HG03354 (cell line): ENCODE measurements at regions not wholly inside any gene's neighbourhood (a gene's known extent, or its start where the extent isn't known, plus 50 kb on each side); places are given as distances from the start of the nearest gene placed in this dataset.
A peak's percentile ranks its signal among the peaks of the same experiment; 100 is the strongest.

ENCODE experiments used
- ATAC-seq: cut with Tn5 transposase; IDR thresholded peaks from one replicate; pipeline ENCODE4 v1.9.1; 2021; ENCODE audit warnings: mild to moderate bottlenecking; ENCODE audit not compliant: unreplicated experiment, poor library complexity, severe bottlenecking

- ATAC-seq, result no peak
Measured at GRCh38 chr5:6180231-6180872, 198.0 kb downstream of the MED10 start.

DNA sequence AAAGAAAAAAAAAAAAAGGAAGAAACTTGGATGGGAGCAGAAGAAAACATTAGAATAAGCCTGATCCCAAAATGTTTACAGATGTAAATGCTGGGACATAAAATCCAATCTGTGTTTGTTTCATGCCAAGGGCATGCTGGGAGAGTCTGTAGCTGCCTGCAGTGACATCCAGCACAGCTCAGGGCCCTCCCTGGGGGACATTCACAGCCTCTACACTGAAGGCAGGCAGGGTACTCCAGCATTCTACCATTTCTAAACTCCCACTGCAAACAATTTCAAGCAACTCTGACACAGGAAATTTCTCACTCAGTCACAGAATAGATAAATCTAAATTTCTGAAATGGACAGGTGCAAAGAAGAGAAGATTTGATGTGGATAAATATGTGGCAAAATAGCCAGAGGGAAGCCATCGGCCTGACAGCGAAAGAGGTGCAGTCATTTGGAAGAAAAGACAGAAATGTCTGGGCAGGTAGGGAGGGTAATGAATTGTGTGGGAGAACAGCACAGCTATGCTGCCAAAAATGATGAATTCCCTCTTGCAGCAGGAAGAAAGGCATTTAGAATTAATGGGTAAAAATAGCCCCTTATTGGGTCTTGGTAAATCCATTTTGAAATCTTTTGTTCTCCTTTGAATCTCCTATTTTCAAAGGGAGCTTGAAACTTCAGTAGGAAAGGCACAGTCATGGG is 199.4 kb downstream of the MED10 start:
- no peak for ATAC-seq

- no peak for ATAC-seq
Measured at GRCh38 chr5:6177926-6178325, 200.4 kb downstream of the MED10 start.

DNA sequence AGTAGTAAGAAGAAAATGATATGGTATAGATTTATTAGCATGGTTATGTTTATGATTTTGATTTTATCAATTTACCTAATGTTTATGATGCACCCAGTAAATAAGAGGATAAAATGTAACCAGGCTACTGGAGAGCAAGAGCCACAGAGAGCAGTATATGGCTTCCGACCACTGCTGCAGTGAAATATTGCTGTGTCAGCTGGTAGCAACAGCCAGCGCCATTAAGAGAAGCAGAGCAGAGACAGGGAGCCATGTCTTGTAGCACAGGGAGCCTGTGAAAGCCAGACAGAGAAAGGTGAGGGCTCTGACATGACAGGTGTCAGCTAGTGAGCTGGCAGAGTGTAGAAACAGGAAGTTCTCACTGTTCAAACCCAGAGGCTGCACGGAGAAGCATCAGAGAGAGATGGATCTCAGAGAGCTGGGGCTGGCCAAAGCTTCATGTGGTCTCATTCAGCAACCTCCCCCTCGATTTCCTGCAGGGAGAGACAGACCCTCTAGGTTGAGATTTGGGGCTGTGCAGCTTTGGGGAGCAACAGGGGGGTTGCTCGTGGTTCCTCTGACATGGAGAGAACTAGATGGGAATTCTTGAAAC is 202.1 kb downstream of the MED10 start:
- no peak for ATAC-seq

- no peak for ATAC-seq
Measured at GRCh38 chr5:6175172-6175854, 203.0 kb downstream of the MED10 start.

GRCh38 chr5:6169660-6170059 is 208.7 kb downstream of the MED10 start:
- no peak for ATAC-seq

DNA sequence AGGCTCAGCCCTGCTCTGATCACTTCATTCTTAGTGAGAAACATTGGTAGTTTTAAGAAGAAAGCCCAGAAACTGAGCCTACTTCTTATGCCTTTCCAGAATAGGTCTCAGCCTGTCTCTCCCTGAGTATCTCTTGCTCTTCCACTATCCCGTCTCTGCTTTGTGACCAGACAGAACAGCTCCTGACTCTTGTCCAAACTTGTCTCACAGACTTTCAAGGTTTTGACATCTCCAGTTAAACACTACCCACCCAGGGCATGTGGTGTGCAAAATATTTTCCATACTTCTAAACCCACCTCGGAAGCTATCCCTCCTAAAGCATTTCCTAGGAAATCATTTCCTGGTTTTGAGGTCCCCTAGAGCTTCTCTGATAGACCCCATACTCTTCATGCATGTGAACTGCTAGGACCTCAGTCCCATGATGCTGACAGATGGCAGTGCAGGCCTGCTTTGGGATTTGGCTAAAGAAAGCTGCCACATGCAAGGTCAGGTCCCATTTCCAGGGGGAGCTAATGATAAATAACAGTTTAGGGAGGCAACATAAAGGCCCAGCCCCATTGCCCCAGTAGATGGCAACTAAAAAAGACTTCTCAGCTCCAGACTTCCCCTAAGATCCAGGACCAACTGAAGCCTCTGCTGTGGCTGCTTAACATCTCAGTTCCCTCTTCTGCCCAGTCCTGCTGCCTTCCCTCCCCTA is 211.5 kb downstream of the MED10 start:
- ATAC-seq, result no peak

GRCh38 chr5:6163913-6164312 is 214.4 kb downstream of the MED10 start:
- no peak for ATAC-seq

DNA sequence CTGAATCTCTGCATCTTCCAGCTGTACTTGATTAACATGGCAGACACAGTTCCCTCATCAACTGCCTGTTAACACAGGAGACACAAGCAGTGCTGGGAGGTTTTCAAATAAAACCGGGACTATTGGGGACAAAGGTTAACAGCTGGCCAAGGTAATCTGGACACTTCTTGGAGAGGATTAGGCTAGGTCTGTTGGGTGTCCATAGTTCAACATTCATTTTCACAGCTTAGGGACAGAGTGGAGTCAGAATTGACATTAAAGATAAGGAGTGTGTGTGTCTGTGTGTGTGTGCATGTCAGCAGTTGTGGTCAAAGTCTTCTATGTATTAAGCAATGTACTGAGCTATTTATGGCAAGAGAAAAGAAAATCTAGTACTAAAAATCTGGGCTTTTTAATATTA is 216.2 kb downstream of the MED10 start:
- no peak for ATAC-seq

DNA sequence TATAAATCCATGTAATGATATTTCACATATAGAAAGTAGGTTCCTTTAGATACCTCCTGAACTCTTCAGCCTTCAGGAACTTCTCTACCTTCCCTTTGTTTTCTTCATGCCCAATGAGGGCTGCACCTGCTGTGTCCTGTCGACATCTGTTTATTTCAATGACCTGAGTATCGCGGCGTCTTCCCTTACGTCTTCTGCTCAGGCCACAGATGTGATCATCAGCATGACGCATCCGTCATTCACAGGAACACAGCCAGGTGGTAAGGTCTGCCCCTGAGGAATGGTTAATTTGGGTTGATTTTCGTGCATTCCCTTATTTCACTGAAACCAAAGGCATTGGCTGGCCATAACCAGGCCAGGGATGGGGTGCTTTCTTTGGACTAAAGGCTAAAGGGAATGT is 217.1 kb downstream of the MED10 start:
- no peak for ATAC-seq

GRCh38 chr5:6159832-6160430 is 218.4 kb downstream of the MED10 start:
- no peak for ATAC-seq

GRCh38 chr5:6158974-6159831 is 219.1 kb downstream of the MED10 start:
- ATAC-seq, result no peak

GRCh38 chr5:6154216-6154615 is 224.1 kb downstream of the MED10 start:
- no peak for ATAC-seq

DNA sequence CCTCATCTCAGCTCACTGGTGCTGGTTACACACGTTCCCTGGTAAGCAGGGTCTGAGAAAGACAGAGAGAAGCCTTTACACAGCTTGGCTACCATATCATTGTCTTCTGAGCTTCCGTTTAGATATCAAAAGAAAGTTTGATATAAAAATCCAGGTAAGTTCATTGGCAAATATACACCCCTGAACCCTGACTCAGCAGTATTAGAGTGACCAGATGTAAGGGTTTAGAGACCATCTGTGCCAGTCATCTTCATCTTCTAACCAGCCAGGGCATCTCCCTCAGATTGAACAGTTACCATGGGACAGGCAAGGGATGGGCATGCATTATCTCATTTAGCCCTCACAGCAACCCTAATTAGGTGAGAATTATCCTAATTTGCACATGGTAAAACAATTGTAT is 232.1 kb downstream of the MED10 start:
- ATAC-seq, result no peak

DNA sequence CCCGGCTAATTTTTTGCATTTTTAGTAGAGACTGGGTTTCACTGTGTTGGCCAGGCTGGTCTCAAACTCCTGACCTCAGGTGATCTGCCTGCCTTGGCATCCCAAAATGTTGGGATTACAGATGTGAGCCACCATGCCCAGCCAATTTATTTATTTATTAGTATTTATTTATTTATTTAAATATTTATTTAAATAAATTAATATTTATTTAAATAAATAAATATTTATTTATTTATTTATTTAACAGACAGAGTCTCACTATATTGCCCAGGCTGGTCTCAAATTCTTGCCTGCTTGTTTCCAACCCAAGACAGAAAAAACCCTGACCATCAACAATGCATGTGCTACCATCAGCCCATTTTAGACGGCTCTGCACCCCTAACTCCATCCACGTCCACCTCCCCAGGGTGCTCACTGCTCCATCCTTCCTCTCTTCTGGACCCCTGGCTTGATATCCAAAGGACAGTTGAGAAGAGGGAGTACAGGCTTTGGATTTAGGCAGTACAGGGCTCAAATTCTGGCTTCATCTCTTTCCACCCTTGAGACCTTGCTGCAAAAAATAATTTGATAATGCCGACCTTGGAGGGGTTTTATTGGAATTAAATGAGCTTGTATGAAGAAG is 232.6 kb downstream of the MED10 start:
- ATAC-seq, result no peak

DNA sequence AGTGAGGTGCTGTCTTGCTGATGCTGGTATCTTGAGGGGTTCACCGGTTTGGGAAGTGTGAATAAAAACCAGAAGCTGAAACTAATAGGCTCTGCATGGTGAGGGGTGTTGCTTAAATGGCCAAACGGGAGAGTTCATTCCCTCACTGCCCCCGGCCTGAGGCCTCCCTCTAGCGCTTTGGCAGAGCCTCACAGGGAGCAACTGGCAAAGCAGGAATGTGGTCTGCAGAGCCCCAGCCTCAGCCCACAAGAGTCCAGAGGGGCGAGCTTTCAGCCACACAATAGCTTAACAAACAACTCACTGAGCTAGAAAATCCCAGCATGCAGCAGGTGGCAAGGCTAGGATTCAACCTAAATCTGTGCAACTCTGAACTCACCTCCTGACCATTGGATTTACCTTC is 234.8 kb downstream of the MED10 start:
- no peak for ATAC-seq

- ATAC-seq, result no peak
Measured at GRCh38 chr5:6142353-6142752, 236.0 kb downstream of the MED10 start.

- no peak for ATAC-seq
Measured at GRCh38 chr5:6140219-6140618, 238.1 kb downstream of the MED10 start.

DNA sequence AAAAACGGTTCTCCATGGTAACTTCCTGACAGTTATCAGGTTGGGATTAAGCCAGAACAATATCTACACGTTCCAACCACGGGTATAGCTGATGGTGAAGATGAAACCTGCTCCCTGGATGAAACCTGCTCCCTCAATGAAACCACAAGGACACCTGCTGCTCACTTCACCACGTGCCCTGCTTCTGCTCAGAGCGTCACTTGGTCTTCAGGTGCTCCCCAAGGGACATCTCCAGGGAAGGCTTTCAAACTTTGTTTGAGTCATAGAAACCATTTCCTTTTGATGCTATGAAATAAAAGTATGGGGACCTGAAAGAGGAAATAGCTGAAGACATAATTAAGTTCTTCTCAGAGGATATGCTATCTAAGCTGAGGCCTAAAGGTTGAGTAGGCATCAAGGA is 242.4 kb downstream of the MED10 start:
- peak; percentile 56 for ATAC-seq
